GM21390 (cell line): ENCODE measurements at regions not wholly inside any gene's neighbourhood (a gene's known extent, or its start where the extent isn't known, plus 50 kb on each side); places are given as distances from the start of the nearest gene placed in this dataset.
"Not testable (repeated sequence)": the region's sequence is repeated elsewhere in the genome, so short reads cannot be mapped to it uniquely, and the experiment has no call there.

ENCODE experiments used
- ATAC-seq: cut with Tn5 transposase; IDR thresholded peaks from one replicate; pipeline ENCODE4 v1.9.1; 2021; ENCODE audit not compliant: unreplicated experiment

DNA sequence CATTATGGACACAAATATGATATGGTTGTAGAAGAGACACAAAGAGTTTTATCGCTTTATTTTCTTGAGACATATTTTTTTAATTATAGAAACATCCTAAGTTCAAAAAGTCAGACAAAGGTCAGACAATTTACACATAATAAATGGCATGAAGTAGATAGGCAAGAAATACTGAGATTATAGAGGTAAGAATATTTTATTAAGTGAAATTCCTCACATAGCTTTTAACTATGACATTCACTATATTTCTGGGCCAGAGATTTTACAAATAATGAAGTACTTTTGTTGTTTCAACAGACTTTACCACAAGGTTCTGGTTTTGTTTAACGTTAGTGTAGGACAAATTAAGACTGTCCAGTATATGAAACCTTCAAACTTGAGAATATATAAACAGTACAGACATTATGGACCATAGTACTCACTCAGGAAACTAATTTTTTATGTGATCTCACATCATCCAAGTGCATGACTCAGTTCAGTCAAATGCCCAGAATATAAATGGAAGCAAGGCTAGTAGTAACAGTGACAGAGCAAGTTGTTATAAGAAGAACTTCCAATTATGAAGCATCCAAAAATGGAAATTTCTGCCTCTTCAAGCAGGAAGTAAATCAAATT lies 394.8 kb downstream of the KCNJ2 start:
- no peak for ATAC-seq

DNA sequence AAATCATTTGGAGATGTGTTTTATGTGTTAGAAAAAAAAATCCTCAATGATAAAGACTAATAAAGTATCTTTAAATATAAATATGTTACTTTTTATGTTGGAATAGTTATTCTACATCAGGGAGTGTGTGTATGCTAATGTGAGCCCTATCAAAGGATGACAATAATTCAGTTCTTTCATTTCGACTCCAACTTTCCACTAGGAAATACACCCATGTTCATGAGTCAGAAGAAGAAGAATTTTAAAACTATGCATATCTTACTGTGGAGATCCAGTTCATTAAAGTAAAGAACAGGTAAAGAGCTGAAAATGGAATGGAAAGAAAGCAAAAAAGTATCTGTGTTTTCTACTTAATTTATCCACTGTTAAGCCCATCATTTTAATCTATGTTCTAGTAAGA lies 399.8 kb downstream of the KCNJ2 start:
- no peak for ATAC-seq

DNA sequence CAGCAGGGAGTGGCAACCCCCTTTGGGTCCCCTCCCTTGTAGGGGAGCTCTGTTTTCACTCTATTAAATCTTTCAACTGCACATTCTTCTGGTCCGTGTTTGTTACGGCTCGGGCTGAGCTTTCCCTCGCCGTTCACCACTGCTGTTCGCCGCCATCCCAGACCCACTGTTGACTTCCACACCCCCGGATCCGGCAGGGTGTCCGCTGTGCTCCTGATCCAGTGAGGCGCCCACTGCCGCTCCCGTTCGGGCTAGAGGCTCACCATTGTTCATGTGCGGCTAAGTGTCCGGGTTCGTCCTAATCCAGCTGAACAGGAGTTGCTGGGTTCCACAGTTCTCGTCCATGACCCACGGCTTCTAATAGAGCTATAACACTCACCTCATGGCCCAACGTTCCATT lies 408.1 kb downstream of the KCNJ2 start:
- ATAC-seq: no peak

DNA sequence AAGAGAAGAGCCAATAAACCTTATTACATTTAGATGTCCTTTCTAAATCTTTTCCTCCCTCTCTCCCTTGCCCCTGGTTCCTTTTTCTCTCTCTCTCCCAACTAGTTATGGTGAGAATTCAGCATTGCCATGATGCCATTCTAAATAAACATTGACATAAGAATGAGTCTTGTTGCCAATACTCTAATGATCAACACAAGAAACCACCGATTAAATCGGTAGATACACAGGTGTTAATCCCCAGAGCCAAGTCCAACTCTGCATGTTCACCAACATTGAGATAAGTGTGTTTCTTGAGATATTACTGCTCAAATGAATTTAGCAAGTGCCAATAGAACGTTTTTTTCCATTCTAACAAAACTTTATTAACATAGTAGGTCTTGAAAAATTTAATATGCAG lies 412.1 kb downstream of the KCNJ2 start:
- no peak for ATAC-seq

DNA sequence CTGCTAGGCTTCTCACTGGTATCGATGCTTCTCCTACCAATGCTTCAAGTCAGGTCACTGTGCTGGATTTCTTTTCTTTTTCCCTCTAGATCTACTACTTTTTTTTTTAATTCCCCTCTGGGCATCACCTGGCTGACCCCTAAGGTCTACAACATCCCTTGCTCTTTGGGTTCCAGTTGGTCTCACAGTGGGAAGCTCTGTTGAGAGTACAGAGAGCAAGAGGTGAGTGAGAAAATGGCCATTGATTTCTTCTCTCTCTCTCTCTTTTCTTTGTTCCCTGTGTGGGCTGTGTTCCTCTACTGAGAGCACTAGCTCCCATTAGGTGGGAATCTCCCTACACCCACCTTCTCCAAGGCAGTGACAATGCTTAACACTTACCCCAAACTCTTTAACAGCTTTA lies 413.4 kb downstream of the KCNJ2 start:
- ATAC-seq: no peak

DNA sequence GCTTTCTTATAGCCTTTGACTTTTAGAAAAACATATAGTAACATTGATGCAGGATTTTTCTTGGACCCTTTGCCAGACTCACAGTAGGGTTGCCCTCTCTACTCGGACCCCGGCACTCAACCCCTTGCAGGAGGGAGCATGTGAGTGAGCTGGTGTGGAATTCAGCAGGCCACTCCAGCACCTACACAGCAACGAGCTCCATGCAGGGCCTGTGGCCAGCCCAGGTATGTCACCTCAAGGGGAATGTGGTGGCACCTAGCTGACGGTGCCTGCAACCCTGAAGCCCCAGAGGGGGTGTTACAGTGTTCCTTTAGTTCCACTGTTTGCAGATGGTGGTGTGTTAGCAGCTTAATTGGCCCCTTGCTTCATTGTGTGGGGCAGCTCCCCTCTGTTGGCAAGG lies 414.9 kb downstream of the KCNJ2 start:
- no peak for ATAC-seq

DNA sequence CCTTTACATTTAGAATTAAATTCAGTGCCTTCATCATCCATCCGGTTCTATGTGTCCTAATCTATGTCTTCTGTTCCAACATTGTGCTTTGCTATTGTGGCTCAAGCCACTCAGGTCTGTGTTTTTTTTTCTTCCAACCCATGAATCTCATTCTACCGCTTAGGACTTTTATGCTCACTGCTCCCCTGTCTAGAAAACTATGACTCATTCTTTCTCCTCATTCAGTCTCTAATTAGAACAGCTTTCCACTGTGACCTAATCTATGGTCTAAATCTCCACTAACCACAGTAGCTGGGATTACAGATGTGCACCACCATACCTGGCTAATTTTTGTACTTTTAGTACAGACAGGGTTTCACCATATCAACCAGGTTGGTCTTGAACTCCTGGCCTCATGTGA lies 418.7 kb downstream of the KCNJ2 start:
- ATAC-seq: no peak

DNA sequence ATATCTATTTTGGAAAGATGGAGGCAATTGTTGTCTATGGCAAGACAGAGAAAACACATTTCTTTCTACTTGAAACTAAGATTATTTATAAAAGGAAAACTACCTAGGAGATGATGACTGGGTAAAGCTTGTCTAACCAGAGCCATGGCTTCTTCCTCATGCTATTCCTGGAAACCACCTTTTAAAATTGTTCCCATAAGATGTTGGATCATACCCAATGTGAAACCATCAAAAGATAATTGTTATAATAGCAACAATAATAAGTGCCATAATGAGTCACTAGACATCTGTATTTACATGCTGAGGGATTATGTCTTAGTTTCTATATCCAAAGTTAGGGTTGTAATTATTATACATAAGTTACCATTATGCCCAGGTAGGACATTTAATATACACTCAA lies 428.4 kb downstream of the KCNJ2 start:
- ATAC-seq: no peak

DNA sequence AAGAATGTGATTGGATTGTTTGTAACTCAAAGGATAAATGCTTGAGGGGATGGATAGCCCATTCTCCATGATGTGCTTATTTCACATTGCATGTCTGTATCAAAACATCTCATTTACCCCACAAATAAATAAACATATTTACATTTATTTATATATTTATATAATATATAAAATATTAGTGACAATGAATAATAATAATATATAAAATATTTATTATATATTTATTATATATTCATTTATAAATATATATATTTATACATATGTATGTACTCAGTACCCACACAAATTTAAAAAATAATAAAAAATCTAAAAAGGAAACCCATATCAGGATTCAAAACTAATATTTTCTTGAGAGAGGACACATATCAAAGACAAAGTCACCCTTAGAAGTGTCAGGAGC lies 429.9 kb downstream of the KCNJ2 start:
- no peak for ATAC-seq

DNA sequence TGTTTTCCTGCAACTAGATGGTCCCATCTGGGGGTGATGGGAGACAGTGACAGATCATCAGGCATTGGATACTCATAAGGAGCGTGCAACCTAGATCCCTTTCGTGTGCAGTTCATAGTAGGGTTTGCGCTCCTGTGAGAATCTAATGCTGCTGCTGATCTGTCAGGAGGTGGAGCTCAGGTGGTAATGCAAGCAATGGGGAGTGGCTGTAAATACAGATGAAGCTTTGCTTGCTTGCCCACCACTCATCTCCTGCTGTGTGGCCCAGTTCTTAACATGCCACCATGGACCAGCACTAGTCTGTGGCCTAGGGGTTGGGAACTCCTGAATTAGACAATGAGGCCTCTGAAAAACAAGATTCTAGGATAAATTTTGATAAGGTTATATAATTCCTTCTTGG lies 430.6 kb downstream of the KCNJ2 start:
- ATAC-seq: not testable (repeated sequence)

DNA sequence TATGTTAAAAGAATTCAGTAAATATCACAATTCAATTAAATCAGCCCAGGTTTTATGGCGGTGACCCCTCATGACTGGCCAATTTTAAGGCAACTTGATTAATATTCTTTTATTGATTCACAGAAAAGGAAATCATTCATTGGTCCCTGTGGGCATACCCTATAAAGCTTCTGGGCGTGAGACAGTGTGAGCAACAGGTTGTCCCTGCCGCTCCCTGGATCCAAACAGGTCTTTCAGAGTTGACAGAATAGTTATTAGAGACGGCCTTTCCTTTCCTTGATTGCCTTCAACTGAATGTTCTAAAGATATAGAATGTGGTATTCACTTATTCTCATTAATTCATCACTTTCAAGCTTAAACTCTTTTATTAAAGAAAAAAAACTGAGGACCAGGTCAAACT lies 433.9 kb downstream of the KCNJ2 start:
- ATAC-seq: no peak

DNA sequence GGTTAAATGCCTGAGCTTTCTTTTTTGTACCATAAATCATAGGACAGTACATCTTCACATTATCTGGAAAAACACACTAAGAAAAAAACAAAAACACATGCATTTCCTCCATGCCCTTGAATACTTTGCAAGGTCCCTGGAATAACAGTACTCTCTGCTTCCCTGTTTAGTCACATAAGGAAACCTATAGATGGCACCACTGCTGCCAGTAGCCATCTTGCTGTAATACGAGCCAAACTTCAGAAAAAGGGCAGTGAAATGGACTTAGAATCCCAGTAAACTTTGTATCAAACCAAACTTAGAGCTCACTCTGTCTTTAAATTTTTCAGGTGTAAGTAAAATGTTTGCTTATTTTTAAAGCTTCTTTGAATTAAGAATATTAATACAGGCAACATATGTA lies 435.5 kb downstream of the KCNJ2 start:
- no peak for ATAC-seq

DNA sequence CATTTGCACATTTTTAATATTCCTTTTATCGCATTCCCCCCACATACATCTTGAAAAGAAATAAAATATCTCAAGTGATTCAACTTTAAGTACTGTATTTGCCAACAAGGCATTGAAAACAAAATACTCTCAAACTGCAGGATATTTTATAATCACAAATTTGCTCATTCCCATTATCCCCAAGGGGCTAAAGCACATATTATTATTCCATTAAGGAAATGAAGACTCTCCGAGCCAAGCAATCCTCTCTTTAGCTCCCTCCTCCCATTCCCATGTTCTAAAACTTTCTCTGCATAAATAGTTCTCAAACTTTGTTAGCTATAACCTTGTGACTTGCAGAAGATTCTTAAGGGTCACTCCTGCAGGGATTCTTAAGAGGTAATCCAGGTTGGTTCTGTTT lies 436.8 kb downstream of the KCNJ2 start:
- ATAC-seq: no peak

DNA sequence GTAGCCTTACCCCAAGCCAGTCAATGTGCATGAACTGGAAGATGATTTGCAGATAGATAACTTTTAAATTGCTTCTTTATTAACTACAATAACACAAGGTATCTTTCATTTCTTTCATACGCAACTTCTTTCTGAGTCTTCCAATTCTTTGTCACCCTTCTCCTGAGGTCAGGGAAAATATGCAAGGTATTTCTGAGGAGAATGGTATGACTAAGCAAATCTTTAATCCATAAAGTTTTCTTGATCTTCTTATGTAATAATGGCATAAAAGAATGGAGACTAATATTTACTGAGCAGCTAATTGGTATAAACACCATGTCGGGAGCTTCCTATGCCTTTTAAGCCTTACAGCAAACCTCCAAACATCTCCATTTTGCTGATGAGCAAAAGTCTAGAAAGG lies 438.9 kb downstream of the KCNJ2 start:
- no peak for ATAC-seq

DNA sequence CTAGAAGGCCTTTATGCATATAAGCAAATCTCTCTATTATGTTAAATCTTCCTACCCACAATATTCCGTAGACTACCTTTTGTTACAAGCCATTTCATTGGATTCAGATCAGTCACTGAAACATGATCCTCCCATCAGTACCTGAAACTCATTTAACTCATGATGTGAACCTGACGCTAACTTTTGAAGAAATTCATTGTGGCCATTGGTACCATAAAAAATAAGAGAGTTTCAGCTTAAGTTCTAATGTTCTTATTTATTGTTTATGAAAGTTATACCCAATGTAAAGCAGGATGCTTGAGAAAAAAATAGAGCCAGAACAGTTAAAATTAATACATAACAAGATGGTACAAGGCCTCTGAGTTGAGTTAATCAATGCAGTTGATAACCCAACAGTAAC lies 439.6 kb downstream of the KCNJ2 start:
- no peak for ATAC-seq

DNA sequence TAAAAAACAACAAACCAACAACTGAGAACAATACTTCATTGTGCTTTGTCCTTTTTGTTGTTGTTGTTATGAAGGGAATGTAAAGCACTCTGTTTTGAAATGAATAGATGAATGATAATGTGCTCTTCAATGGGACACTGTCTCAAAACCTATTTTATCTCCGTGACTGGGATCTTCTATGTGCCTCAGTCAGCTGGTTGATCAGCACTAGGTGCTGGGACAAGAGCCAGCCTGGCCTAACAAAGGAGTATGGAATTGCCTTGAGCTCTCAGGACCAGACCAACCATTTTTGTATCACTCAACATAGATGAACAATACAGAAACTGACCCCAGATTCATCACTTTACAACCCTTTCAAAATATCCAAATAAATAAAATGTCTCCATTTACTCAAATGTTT lies 440.2 kb downstream of the KCNJ2 start:
- no peak for ATAC-seq

DNA sequence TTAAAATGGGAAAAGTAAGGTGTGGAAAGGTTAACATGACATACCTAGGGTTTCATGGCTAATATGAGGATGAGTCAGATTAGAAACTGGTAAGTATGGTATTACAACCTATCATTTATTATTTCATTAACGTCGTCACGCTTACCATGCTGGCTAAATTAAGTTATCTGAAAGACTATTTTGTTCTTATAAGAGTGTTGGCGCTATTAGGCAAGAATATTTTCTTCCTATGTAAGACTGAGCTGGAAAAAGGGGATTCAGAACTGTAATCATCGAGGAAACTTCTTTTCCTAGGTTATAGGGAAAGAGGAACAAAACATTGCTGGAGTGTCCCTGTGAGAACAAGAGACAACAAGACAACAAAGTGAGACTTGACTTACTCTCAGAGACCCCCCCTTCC lies 440.8 kb downstream of the KCNJ2 start:
- no peak for ATAC-seq

DNA sequence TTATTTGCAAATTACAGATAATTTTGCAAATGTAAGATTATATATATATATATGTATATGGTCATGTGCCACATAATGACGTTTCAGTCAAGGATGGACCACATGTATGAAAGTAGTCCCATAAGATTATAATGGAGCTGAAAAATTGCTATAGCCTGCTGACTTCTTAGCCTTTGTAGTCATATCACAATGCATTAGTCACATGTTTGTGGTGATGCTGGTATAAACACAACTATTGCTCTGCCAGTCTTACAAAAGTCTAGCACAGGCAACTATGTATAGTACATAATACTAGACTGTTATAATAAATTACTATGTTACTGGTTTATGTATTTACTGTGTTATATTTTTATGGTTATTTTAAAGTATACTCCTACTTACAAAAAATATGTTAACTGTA lies 444.3 kb downstream of the KCNJ2 start:
- no peak for ATAC-seq

DNA sequence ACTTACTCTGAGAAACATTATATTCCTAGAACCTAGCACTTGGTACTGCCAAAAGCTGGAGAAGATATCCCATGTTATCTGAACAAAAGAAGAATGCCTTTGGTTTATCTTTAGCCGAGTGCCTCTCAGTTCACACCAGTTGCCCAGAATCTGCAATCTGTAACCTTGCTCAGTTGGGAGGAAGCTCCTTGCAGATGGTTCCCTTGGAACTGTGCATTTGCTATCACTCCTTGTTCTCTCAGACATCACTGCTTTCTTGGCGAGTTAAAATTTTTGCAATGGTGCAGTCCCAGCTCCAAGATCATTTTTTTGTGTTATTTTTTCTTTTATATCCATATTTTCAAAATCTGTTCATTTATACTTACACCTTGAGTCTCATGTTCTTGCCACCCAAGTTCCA lies 446.5 kb downstream of the KCNJ2 start:
- no peak for ATAC-seq

DNA sequence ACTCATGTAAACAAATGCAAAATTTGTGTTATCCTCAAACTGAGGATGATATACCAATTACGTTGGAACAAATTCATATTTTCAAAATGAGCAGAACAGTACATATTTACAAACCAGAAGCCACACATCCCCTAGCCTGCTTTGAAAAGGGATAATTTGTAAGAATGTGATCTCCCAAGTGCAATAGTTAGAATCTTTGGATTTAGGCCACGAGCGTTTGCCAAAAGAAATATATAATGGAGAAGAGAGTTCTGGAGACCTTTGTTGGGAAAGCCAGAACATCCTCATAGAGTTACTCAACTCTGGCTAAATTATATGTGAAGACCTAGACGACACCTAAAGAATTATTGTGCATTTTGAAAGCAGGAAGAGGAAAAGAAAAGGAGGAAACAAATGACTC lies 449.3 kb downstream of the KCNJ2 start:
- no peak for ATAC-seq

DNA sequence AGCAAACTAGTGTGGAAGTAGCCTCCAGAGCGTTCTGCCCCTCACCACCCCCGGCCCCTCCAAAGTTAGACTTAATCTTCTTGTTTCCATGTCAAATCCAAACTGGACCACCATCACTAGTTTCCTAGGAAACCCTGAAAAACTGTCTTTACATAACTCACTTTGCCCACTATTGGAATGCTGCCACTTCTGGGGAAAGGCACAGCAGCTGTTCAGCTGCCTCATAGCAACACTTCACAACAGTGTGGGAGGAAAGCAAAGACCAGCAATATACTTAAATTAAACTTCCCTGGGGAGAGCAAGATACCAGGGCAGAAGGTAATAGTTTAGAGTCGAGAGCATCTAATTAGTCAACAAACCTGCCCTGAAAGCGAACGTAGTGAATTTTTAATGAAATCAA lies 452.2 kb downstream of the KCNJ2 start:
- no peak for ATAC-seq

DNA sequence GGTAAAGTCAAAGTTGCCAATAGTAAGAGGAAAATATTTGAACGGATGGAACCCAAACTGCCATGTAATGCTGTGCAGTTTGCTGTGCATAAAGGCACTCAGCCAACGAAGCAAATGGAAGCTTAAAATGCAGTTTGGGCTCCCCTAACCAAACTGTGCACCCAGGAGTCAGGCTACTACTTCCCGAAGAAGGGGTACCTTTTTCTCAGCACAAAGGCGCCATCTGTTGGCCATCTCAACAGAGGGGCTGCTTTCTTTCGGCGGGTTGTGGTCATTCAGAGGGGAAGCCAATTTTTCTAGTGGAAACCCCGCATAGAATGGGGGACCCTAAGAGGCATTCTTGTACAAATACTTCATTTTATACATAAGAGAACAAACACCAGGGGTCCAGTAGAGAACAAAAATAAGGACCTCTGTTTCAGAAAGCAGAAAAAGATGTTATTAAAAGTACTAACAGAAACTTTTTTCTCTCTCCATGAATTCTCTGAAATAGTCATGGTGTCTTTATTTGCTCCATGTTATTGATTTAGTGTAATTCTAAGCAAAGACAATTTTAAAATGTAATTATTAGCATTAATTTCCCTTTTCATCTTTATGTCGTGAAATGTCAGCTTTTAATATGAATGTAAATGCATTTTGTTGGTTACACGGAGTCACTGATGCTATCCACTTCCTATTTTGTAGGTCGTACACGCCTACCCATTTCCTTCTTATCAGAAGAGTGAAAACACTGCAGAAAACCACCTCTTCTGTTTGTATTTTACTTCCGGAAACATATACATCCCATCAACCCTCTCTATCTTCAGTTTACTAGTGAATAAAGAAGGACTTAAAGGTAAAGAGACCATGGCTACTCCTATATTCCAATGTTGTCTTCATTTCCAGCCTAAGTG lies 453.3 kb downstream of the KCNJ2 start:
- no peak for ATAC-seq

DNA sequence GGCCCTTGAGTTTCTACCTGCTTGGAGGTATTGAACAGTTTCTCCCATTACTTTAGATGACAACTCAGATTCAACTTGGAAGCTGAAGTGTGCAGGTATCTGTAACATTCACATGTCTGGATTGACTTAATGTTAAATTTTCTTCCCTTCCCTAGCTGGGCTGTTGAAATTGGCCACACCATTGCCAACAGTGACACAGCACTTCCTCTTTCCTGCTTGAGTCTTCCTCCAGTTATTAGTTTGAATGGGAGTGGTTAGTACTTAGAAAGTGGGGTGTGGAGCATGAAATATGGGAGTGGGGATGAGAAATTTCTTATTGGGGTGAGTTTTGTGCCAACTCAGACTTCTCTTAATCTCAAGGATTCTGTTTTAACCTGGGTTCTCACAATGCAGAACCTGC lies 454.9 kb downstream of the KCNJ2 start:
- ATAC-seq: no peak
